ENCODE measurements at regions not wholly inside any gene's neighbourhood (a gene's known extent, or its start where the extent isn't known, plus 50 kb on each side); places are given as distances from the start of the nearest gene placed in this dataset.

DNA sequence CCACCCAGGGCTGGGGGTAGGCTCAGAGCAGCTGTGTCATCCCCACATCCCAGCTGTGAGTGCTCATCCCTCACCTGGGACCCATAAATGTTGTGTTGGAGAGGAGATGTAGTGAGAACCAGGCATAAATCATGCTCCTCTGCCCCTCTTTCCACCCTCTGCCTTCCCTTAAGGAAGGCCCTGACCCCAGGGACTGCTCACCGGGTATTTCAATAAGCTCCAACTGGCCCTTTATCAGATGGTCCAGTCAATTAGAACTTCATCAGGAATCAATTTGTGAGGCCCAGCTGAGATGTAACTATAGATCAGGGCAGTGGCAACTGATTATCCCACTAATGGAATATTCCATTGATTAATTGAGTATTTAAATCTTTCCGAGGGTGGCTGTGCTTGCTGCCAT is 50.8 kb upstream of the NTRK3 start:
- no peaks in the 10 kb centered on the region for H3K27me3 ChIP-seq (ENCODE audit: insufficient read depth, low read length)

More for the DNA sequence above, 50.8 kb upstream of the NTRK3 start:
- no peak overlapping the region for H3K9ac ChIP-seq (ENCODE audit: low read length)
- no peak overlapping the region for H3K4me2 ChIP-seq (ENCODE audit: low read length)
- no peaks in the 10 kb centered on the region for H3F3A ChIP-seq (ENCODE audit: insufficient read depth, low read length)
- H3K36me3 ChIP-seq (ENCODE audit: insufficient read depth, low read length) = no peaks in the 10 kb centered on the region
- TF ChIP-seq, protein P1, sequence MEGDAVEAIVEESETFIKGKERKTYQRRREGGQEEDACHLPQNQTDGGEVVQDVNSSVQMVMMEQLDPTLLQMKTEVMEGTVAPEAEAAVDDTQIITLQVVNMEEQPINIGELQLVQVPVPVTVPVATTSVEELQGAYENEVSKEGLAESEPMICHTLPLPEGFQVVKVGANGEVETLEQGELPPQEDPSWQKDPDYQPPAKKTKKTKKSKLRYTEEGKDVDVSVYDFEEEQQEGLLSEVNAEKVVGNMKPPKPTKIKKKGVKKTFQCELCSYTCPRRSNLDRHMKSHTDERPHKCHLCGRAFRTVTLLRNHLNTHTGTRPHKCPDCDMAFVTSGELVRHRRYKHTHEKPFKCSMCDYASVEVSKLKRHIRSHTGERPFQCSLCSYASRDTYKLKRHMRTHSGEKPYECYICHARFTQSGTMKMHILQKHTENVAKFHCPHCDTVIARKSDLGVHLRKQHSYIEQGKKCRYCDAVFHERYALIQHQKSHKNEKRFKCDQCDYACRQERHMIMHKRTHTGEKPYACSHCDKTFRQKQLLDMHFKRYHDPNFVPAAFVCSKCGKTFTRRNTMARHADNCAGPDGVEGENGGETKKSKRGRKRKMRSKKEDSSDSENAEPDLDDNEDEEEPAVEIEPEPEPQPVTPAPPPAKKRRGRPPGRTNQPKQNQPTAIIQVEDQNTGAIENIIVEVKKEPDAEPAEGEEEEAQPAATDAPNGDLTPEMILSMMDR (IDR thresholded peaks at IDR 0.05; ENCODE audit: low read length) = no peak
- TF ChIP-seq EZH2 (IDR thresholded peaks at IDR 0.05; ENCODE audit: borderline replicate concordance, low read length) = no peak
- no peaks in the 10 kb centered on the region for H3K79me2 ChIP-seq (ENCODE audit: insufficient read depth, low read length)
- no peak overlapping the region for H3K4me3 ChIP-seq (ENCODE audit: low read depth, low read length, poor library complexity, severe bottlenecking)
- H3K27ac ChIP-seq (ENCODE audit: low read depth, low read length, poor library complexity, severe bottlenecking) = no peak overlapping the region
- H3K4me1 ChIP-seq (ENCODE audit: insufficient read depth, low read length, severe bottlenecking) = no peaks in the 10 kb centered on the region
- no peaks in the 10 kb centered on the region for H3K9me2 ChIP-seq (ENCODE audit: low read depth, low read length)
- H4K20me1 ChIP-seq (ENCODE audit: insufficient read depth, low read length) = no peaks in the 10 kb centered on the region
- no peak overlapping the region for H2AFZ ChIP-seq (ENCODE audit: low read length)
- H3K9me3 ChIP-seq (ENCODE audit: low read length) = no peaks in the 10 kb centered on the region
